ENCODE measurements at regions not wholly inside any gene's neighbourhood (a gene's known extent, or its start where the extent isn't known, plus 50 kb on each side); places are given as distances from the start of the nearest gene placed in this dataset.
A peak's percentile ranks its signal among the peaks of the same experiment; 100 is the strongest.
"Not testable (repeated sequence)": the region's sequence is repeated elsewhere in the genome, so short reads cannot be mapped to it uniquely, and the experiment has no call there.

DNA sequence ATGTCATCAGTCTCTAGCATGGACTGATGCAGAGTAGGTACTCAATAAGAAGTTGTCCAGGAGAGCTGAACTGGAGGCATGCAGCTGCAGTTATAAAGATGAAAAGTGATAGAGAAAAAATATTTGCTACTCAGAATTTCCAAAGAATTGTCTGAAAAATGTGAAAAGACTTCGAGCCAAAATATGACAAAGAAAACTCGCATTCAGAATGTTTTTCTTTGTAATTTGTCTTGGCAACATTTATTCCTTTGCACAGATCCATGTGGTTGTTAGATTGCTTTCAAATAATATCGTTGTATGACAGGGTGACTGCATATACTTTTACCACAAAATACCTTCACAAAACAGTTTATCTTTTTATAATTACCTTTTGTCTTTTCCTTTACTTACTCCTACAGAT lies 128.0 kb upstream of the SLC4A4 start:
- Histone ChIP-seq H3K27me3 (no peaks in the 10 kb centered on the region), H3K4me3 (no peak overlapping the region), H3K9me3 (replicated peaks) (no peaks in the 10 kb centered on the region), H3K4me1 (no peaks in the 10 kb centered on the region), H3K27ac (no peak overlapping the region), H3K36me3 (no peaks in the 10 kb centered on the region)
- no peak for DNase-seq

DNA sequence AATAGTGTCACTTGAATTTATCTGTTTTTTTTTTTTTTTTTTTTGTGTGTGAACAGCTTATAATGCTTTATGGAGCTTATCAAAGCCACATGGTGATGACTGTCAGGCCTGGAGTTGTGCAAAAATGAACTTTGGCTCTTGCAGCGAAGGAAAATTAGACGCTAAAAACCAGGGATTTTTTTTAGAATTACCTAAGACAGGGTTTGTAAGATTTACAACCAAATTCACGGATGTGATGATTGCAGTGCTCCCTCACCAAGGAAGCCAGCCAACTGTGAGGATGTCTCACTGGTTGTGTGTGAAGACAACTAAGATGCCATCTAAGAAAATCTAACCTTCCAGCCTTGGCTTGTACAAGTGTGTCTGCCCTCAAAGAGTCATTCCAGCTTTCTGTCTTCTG lies 127.1 kb upstream of the SLC4A4 start:
- no peak for DNase-seq
- no peak overlapping the region for H3K27ac ChIP-seq
- no peaks in the 10 kb centered on the region for H3K36me3 ChIP-seq
- no peaks in the 10 kb centered on the region for H3K4me1 ChIP-seq
- H3K4me3 ChIP-seq = no peak overlapping the region
- no peaks in the 10 kb centered on the region for H3K9me3 ChIP-seq (replicated peaks)
- H3K27me3 ChIP-seq = no peaks in the 10 kb centered on the region

DNA sequence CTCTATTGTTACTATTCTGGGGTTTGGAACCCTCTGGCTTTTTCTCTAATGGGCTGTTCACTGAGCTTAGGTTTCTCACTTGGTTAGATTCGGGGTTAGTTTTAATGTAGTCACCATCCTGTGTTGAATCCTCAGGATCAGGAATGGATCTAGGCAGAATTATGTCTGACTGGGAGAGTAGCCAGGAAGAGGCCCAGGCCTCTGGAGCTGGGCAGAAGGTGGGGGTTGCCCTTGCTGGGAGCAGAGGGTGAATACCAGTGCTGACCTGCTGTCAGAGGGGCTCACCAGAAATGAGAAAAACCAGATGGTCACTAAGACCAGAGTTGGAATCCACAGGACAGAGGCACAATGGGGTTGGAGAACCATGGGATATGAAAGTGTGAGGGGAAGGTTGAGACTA lies 126.6 kb upstream of the SLC4A4 start:
- no peak for DNase-seq
- no peaks in the 10 kb centered on the region for H3K9me3 ChIP-seq (replicated peaks)
- no peak overlapping the region for H3K27ac ChIP-seq
- no peaks in the 10 kb centered on the region for H3K36me3 ChIP-seq
- no peaks in the 10 kb centered on the region for H3K27me3 ChIP-seq
- no peaks in the 10 kb centered on the region for H3K4me1 ChIP-seq
- H3K4me3 ChIP-seq = no peak overlapping the region

DNA sequence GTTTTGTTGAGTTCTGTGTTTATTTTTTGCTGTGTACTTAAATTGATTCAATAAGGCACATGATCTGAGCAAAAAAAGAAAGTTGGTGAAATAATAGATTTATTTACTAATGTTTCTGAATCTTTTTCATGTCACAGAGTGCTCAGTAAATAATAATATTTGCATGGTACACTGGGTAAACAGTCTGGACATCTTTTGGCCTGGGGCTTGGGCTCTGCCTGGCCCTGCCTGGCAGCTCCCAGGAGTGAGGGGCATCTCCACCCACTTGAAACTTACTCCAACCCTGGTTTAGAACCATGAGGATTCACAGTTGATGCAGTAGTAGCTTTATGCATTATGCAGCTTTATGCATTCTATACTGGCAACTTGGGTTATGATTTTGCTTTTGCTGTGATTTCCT lies 124.2 kb upstream of the SLC4A4 start:
- H3K4me1 ChIP-seq = no peaks in the 10 kb centered on the region
- no peaks in the 10 kb centered on the region for H3K27me3 ChIP-seq
- H3K4me3 ChIP-seq = no peak overlapping the region
- H3K9me3 ChIP-seq (replicated peaks) = no peaks in the 10 kb centered on the region
- no peak overlapping the region for H3K27ac ChIP-seq
- no peak for DNase-seq
- H3K36me3 ChIP-seq = no peaks in the 10 kb centered on the region

DNA sequence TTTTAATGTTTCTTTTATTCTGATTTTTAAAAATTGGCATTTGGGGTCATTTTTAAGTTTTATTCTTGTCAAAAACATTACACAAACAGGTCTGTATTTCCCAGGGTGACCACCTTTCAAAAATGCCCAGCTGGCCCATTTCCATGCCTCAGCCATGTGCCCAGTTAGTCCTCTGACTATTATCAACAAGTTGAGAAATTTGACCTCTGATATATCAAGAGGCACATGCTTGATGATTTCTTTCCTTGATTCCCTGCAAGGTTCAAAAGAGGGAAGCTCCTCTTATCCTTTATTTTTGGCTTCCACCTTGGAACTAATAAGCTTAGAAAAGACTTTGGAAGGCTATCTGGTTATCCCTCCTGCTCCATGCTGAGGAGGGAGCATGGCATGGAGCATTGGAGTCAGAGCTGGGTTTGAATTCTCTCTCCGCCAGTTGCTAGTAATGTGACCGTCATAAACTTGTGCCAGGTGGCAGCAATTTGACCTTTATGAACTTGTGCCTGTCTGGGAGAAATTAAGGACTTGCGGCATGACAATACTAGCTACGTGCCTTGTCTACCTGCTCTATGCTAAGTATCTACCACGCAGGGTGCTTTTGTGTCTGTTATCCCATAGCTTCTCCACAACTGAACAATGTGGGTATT lies 122.4 kb upstream of the SLC4A4 start:
- no peaks in the 10 kb centered on the region for H3K4me1 ChIP-seq
- DNase-seq = no peak
- no peak overlapping the region for H3K4me3 ChIP-seq
- H3K36me3 ChIP-seq = no peaks in the 10 kb centered on the region
- H3K27ac ChIP-seq = no peak overlapping the region
- no peaks in the 10 kb centered on the region for H3K27me3 ChIP-seq
- H3K9me3 ChIP-seq (replicated peaks) = no peaks in the 10 kb centered on the region

DNA sequence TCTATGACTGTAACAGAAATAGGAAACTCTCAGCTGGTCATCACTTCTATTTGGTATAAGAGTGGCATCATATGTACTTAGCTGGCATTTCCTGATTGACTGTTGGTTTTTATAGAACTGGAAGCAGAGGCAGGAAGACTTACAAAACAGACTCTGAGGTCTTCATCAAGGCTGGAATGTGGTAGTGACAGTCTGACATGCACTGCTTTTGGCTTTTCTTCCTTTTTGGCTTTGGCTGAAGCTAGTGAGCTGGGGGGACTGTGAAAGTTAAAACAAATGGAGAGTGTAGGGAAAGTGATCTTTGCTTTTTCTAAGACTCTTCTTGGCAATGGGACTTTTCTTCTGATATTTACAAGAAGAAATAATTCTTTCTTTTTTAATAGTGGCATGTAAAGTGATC lies 121.1 kb upstream of the SLC4A4 start:
- Histone ChIP-seq H3K27ac (no peak overlapping the region), H3K4me3 (no peak overlapping the region), H3K9me3 (replicated peaks) (no peaks in the 10 kb centered on the region), H3K27me3 (no peaks in the 10 kb centered on the region), H3K36me3 (no peaks in the 10 kb centered on the region), H3K4me1 (no peaks in the 10 kb centered on the region)
- DNase-seq = no peak

DNA sequence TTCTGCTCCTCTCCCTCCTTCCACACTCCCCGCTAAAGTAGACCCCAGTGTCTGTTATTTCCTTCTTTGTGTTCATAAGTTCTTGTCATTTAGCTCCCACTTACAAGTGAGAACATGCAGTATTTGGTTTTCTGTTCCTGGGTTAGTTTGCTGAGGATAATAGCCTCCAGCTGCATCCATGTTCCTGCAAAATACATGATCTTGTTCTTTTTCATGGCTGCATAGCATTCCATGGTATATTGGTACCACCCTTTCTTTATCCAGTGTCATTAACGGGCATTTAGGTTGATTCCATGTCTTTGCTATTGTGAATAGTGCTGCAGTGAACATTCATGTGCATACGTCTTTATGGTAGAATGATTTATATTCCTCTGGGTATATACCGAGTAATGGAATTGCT lies 118.0 kb upstream of the SLC4A4 start:
- not testable (repeated sequence) for H3K9me3 ChIP-seq (replicated peaks); H3K4me3 ChIP-seq; H3K36me3 ChIP-seq; DNase-seq; H3K27me3 ChIP-seq; H3K4me1 ChIP-seq; H3K27ac ChIP-seq

DNA sequence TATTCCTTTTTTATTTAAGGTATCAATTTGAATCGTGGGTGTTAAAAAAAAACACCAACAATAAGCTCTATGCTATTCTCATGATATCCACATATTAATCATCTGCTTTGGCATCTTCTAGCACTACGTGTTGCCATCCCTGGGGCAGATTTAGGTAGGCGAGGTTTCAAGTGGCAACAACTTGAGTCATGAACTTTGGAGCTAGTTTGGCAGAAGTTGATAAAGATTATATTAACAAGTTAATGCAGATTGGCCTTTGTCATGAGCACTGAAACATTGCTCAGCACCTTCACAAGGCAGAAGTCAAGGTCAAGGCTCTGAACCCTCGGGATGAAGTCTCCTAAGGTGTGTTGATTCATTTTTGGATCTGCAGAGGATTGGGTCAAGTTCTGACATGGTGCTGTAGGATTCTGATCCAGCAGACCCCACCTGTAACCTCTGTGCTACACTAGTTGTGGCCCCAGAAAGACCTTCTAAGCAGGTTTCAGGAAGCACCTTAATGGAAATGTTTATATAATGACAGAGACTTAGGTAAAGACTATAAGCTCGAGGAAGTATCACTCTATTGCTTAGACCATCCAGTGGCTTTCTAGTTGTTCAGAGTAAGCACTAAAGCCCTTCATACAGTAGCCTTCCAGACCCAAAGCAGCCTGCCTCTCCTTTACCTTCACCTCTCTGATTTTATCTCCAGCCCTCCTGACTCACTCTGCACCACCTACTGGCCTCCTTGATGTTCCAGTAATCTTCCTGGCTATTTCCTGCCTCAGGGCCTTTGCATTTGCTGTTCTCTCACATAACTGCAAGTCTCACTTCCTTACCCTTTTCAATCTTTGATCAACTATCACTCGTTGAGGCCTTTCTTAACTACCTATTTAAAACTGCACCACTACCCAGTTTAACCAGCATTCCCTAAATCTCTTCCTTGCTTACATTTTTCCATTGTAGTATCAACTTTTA lies 117.0 kb upstream of the SLC4A4 start:
- no peak overlapping the region for H3K27ac ChIP-seq
- no peaks in the 10 kb centered on the region for H3K36me3 ChIP-seq
- peaks cover 7% of the 10 kb centered on the region; the same call in 1 of the 2 replicates for H3K27me3 ChIP-seq
- no peaks in the 10 kb centered on the region for H3K4me1 ChIP-seq
- H3K9me3 ChIP-seq (replicated peaks) = no peaks in the 10 kb centered on the region
- H3K4me3 ChIP-seq = no peak overlapping the region
- DNase-seq = no peak

DNA sequence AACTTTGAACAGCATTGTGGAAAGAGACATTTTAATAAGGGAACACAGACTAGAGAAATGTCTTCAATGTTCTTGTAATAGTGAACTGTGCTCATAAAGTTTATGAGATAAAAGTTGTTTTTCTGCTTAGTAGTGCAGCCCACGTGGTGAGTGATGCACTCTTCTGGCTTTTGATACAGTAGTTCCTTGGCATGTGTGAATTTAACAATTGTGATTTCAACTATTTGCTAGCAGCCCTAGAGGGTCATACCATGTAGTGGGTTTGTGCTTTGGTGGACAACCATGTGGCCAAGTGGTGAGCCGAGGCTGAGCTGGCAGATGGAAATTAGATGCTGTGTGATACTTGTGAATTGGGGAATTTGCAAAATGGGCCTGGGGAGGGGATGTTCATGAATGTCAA lies 116.2 kb upstream of the SLC4A4 start:
- Histone ChIP-seq H3K4me1 (no peaks in the 10 kb centered on the region), H3K4me3 (no peak overlapping the region), H3K9me3 (replicated peaks) (no peaks in the 10 kb centered on the region), H3K27ac (no peak overlapping the region), H3K27me3 (peaks cover 7% of the 10 kb centered on the region; the same call in 1 of the 2 replicates), H3K36me3 (no peaks in the 10 kb centered on the region)
- no peak for DNase-seq

DNA sequence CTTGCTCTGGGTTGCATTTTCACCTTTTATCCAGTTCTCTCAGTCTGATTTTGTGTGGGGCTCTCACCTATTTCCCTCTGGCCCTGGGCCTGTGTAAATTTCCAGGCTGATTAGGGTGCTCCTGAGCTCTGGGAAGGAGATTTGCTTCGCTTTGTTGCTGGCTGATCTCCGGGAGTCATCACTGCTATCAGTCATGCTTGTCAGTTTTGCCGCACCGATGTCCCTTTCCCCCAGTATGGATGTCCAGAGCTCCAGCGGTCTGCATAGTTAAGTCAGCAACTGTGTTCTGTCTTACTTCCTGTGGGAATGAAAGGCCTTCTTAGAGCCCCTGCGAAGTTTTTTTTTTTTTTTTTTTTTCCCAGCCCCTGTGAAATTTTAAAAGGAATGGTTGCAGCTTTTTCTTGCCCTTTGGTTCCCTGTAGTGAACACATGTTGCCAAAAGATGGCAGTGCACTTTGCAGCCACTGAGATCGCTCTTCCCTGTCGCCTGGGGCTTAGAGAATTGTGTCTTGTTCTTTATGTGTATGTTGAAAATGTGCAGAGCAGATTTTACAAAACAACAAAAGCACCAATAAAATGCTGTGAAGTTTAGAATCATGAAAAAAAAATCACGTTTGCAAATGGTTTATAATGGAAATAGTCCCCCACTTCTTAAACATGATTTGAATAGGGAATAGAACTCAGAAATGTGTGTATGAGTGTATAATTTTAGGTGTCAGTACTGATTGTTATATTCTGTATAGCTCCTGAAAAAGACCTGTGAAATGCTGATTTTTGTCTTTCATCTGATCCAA lies 109.1 kb upstream of the SLC4A4 start:
- DNase-seq = peak; percentile 10 to 51
- H3K9me3 ChIP-seq (replicated peaks) = no peaks in the 10 kb centered on the region
- no peaks in the 10 kb centered on the region for H3K4me1 ChIP-seq
- H3K36me3 ChIP-seq = no peaks in the 10 kb centered on the region
- H3K27me3 ChIP-seq = peaks cover 12% of the 10 kb centered on the region; the same call in 1 of the 2 replicates
- no peak overlapping the region for H3K27ac ChIP-seq
- H3K4me3 ChIP-seq = no peak overlapping the region

DNA sequence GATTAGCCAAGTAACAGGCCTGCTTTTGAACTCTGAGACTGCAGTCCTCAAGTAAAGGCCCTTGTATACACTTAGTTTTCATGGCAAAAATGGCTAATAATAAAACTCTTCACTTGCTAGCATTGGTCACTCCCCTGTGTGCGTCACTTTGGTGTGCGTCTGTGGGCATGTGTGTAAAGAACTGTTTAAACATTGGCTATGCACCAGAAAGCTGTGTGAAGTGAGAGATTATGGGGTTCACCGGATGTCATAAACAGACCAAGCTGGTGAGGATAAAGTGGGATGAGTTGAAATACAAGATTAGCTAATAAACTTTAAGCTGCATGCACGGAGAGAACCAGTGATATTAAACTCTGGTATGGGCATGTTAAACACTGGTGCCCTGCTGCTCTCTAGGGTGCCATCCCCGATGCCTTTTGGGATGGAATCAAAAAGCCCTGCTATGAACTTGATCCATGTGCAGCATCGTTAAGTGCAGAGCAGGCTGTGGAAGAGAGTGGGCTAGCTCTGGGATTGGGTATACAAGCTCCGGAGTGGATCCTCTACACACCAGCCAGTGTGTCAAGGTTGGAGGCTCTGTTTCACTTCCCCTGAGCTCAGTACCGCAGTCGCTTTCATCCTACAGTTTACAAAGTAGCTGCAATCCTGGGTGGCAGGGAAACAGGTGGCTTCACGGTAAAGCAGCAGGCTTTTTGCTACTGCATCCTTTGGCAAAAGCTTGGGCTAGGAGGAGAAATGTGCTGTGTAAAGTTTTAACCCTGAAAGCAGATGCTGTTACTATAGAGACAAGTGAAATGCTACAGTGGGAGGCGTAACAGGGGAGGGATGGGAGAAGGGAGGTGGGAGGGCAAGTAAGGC lies 108.3 kb upstream of the SLC4A4 start:
- DNase-seq = peak in 1 of 2 experiments; percentile 17
- Histone ChIP-seq H3K27me3 (peaks cover 10% of the 10 kb centered on the region; the same call in 1 of the 2 replicates), H3K4me3 (no peak overlapping the region), H3K36me3 (no peaks in the 10 kb centered on the region), H3K27ac (no peak overlapping the region), H3K9me3 (replicated peaks) (no peaks in the 10 kb centered on the region), H3K4me1 (no peaks in the 10 kb centered on the region)

DNA sequence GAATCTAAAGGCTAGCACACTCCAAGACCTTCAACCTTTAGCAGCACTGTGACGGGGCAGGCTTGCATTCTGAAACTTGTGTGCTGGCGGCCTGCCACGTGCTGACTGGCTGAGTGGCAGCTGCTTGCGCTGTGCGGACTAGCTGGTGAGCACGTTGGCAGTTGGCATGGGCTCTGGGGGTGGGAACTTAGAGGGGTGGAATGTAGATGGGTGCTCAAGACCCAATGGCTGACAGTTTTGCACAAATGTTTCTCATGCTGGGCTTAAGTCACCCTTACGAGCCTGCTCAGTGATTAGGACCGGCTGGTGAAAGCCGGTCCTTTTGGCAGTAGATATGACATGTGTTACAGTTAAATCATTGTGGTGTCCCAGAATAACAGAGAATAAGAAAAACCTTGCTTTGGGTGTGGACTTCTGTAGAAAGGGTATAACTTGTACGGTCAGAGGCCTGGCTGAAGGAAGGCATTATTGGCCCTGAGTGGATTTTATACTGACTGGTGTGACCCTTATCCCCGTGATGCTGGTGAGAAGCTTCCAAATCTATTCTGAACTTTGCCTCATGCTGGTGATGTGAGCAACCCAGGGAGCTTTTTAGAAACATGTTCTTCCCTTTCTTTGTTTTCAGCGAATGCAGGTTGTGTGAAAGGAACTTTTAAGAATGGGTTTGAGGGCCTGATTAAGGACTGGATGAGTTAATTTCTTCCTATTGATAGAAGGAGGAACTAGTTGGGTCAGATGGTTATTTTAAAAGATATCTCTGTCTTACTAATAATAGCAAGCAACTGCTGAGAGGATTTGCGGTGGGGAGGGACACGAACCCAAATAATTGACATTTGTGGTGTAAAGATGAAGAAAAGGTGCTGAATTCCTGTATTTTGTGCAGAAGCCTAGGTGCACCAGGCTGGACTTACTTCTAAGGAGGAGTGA lies 107.4 kb upstream of the SLC4A4 start:
- no peak overlapping the region for H3K27ac ChIP-seq
- no peaks in the 10 kb centered on the region for H3K36me3 ChIP-seq
- peaks cover 5% of the 10 kb centered on the region; the same call in 1 of the 2 replicates for H3K27me3 ChIP-seq
- peak; percentile 56 to 65 for DNase-seq
- H3K4me1 ChIP-seq = no peaks in the 10 kb centered on the region
- no peak overlapping the region for H3K4me3 ChIP-seq
- H3K9me3 ChIP-seq (replicated peaks) = no peaks in the 10 kb centered on the region

DNA sequence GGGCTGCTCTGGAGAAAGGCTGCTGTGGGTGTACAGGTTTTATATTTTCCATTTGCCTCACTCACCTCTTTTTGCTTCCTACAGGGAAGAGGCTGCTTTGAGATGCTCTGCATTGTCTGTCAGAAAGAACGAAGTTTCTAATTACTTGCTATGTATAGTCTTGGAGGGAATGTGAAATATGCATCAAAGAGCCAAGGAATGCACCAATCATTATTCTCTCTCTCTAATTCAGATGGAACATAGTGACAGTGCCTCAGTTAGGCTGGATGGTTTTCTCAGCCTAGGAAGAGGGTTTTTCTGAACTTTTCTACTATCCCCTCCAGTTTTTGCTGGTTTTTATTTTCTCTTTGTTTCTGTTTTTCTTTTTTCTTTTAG lies 106.8 kb upstream of the SLC4A4 start:
- Histone ChIP-seq H3K27me3 (peaks cover 5% of the 10 kb centered on the region; the same call in 1 of the 2 replicates), H3K36me3 (no peaks in the 10 kb centered on the region), H3K27ac (no peak overlapping the region), H3K4me1 (no peaks in the 10 kb centered on the region), H3K4me3 (no peak overlapping the region), H3K9me3 (replicated peaks) (no peaks in the 10 kb centered on the region)
- DNase-seq = no peak
